Fibroblast of the aortic adventitia (primary cell): ENCODE measurements at regions not wholly inside any gene's neighbourhood (a gene's known extent, or its start where the extent isn't known, plus 50 kb on each side); places are given as distances from the start of the nearest gene placed in this dataset.

Experiments
- DNase-seq: peaks from one replicate; pipeline ENCODE4 v3.0.0-alpha.2; 2010; ENCODE audit warnings: low read depth
- H3K4me3 ChIP-seq: 2 replicates; pipeline ENCODE4 v1.5.1; 2011; ENCODE audit warnings: low read depth, mild to moderate bottlenecking, control low read depth, low read length, moderate library complexity
- TF ChIP-seq, protein P1 (sequence below): IDR thresholded peaks from 2 replicates; pipeline ENCODE4 v1.5.1; 2011; ENCODE audit warnings: mild to moderate bottlenecking, low read length, control low read depth, inconsistent platforms; ENCODE audit not compliant: insufficient read depth

DNA sequence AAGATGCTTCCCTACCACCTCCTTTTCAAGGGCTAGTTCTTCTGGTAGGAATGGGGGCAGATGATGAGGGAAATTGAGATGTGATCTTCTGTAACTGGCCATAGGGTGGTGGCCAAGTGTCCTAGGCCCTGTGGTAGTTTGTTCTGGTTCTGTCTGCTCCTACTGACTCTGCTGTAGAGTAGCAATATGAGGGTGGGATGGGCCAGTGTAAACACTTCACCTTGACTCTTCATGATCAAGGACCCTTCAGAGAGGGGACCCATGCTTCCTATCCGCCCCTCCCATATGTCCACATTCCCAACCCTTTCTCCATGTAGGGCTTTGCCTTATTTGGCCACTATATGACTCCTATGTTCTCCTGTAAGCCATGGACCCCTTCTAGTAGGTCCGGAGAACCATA is 230.3 kb upstream of the SESN3 start:
- TF ChIP-seq, protein P1, sequence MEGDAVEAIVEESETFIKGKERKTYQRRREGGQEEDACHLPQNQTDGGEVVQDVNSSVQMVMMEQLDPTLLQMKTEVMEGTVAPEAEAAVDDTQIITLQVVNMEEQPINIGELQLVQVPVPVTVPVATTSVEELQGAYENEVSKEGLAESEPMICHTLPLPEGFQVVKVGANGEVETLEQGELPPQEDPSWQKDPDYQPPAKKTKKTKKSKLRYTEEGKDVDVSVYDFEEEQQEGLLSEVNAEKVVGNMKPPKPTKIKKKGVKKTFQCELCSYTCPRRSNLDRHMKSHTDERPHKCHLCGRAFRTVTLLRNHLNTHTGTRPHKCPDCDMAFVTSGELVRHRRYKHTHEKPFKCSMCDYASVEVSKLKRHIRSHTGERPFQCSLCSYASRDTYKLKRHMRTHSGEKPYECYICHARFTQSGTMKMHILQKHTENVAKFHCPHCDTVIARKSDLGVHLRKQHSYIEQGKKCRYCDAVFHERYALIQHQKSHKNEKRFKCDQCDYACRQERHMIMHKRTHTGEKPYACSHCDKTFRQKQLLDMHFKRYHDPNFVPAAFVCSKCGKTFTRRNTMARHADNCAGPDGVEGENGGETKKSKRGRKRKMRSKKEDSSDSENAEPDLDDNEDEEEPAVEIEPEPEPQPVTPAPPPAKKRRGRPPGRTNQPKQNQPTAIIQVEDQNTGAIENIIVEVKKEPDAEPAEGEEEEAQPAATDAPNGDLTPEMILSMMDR: no peak
- no peak overlapping the region for H3K4me3 ChIP-seq
- DNase-seq: no peak

- DNase-seq: peak; percentile 91
- no peak overlapping the region for H3K4me3 ChIP-seq
- TF ChIP-seq, protein P1: no peak
Measured at GRCh38 chr11:95459291-95460042, 228.5 kb upstream of the SESN3 start.

DNA sequence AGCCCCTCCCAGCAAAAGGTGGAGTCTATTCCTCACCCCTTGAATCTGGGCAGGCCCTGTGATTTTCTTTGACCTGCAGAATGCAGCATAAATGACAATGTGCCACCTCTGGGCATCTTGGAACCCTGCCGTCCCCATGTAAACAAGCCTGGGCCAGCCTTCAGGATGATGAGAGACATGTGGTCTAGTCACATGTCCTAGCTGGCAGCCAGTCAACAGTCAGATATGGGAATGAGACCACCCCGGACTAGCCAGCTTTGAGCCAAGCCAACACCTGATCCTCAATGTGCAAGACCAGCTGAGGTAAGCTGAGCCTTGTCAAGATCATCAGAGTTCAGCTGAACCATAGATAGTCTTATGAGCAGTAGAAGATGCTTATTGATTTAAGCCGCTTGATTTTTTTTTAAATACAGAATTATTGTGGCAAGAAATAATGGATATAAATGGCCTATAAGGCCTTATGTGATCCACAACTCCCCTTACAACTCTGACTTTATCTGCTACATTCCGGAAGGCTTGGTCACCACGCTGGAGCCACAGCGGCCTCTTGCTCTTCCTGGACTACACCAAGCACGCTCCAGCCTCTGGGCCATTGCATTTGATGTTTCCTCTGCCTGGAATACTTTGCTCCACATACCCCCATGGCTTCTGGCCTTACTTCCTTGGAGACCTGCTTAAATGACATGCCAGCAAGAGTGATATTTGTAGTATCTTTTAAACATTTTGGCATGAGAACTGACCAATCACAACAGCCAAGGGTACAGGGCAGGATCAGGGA is 225.9 kb upstream of the SESN3 start:
- DNase-seq: peak; percentile 41

GRCh38 chr11:95455228-95455970 is 224.4 kb upstream of the SESN3 start:
- no peak for DNase-seq
- TF ChIP-seq, protein P1: no peak
- H3K4me3 ChIP-seq: no peak overlapping the region

More for the DNA sequence above, 225.9 kb upstream of the SESN3 start:
- TF ChIP-seq, protein P1: no peak
- no peak overlapping the region for H3K4me3 ChIP-seq

GRCh38 chr11:95453616-95454171 is 222.7 kb upstream of the SESN3 start:
- peak; percentile 54 for DNase-seq
- TF ChIP-seq, protein P1: no peak
- H3K4me3 ChIP-seq: no peak overlapping the region

GRCh38 chr11:95451682-95452081 is 220.7 kb upstream of the SESN3 start:
- peak; percentile 98 for DNase-seq
- TF ChIP-seq, protein P1: no peak
- no peak overlapping the region for H3K4me3 ChIP-seq
